ENCODE measurements at regions not wholly inside any gene's neighbourhood (a gene's known extent, or its start where the extent isn't known, plus 50 kb on each side); places are given as distances from the start of the nearest gene placed in this dataset.
"Not testable (repeated sequence)": the region's sequence is repeated elsewhere in the genome, so short reads cannot be mapped to it uniquely, and the experiment has no call there.

DNA sequence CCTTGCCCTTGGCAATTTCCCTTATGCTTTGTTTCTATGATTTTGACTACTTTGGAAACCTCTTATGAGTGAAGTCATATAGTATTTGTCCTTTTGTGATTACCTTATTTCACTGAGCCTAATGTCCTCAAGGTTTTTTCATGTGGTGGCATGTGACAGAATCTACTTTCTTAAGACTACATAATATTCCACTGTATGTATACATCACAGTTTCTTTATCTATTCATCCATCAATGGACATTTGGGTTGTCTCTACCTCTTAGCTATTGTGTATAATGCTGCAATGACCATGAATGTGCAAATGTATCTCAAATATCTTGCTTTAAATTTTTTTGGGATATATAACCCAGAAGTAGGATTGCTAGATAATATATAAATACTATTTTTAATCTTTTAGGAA, 96.4 kb upstream of the ALDH1A1 start:
- H3K4me3 ChIP-seq (ENCODE audit: low read depth, low read length), result no peak overlapping the region
- TF ChIP-seq, protein P1, sequence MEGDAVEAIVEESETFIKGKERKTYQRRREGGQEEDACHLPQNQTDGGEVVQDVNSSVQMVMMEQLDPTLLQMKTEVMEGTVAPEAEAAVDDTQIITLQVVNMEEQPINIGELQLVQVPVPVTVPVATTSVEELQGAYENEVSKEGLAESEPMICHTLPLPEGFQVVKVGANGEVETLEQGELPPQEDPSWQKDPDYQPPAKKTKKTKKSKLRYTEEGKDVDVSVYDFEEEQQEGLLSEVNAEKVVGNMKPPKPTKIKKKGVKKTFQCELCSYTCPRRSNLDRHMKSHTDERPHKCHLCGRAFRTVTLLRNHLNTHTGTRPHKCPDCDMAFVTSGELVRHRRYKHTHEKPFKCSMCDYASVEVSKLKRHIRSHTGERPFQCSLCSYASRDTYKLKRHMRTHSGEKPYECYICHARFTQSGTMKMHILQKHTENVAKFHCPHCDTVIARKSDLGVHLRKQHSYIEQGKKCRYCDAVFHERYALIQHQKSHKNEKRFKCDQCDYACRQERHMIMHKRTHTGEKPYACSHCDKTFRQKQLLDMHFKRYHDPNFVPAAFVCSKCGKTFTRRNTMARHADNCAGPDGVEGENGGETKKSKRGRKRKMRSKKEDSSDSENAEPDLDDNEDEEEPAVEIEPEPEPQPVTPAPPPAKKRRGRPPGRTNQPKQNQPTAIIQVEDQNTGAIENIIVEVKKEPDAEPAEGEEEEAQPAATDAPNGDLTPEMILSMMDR (IDR thresholded peaks at IDR 0.05; ENCODE audit: insufficient read depth, low read length), result no peak
- no peak for DNase-seq (ENCODE audit: low read depth)

DNA sequence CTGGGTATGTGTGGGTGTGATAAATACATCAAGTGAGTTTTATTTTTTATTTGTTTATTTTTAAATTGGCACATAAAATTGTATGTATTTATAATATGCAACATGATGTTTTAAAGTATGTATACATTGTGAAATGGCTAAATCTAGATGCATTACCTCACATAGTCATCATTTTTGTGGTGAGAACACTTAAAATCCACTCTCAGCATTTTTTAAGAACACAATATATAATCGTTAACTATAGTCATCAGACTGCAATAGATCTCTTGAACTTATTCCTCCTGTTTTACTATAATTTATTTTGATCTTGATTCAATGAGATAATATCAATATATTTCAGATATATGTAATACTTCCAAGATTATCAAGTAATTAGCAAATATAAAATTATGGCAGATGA, 93.9 kb upstream of the ALDH1A1 start:
- DNase-seq (ENCODE audit: low read depth), result no peak
- TF ChIP-seq, protein P1 (IDR thresholded peaks at IDR 0.05; ENCODE audit: insufficient read depth, low read length), result no peak
- H3K4me3 ChIP-seq (ENCODE audit: low read depth, low read length), result no peak overlapping the region

DNA sequence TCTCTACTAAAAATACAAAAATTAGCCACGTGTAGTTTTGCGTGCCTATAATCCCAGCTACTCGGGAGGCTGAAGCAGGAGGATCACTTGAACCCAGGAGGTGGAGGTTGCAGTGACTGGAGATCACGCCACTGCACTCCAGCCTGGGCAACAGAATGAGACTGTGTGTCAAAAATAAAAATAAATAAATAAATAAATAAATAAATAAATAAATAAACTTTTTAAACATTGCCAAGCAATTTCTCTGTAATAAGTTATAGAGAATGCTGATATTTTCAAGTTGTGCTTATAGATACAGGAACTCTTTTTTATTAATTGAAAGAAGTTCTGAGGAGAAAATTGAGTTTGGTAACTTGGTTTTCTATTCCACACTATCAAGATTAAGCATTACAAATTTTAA, 91.9 kb upstream of the ALDH1A1 start:
- not testable (repeated sequence) for H3K4me3 ChIP-seq (ENCODE audit: low read depth, low read length); DNase-seq (ENCODE audit: low read depth)

DNA sequence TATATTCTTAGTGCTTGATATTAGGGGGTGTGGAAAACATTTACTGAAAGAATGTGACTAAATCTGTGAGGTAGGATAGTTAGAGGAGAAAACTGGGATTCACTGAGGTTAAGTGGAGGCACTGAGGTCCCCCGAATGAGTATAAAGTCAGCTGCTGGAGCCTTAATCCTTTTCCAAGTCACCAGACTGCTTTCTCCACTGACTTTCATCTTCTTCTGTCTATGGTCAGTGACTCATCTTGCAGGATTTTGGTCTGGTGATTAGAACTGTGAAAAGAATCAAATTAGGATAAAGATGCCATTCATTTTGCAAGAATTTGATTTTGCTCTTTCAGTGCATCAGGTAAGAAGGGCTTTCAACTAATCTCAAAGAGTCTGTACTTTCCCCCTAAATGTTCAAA, 89.3 kb upstream of the ALDH1A1 start:
- H3K4me3 ChIP-seq (ENCODE audit: low read depth, low read length), result no peak overlapping the region
- DNase-seq (ENCODE audit: low read depth), result peak; percentile 16
- TF ChIP-seq, protein P1 (IDR thresholded peaks at IDR 0.05; ENCODE audit: insufficient read depth, low read length), result no peak

DNA sequence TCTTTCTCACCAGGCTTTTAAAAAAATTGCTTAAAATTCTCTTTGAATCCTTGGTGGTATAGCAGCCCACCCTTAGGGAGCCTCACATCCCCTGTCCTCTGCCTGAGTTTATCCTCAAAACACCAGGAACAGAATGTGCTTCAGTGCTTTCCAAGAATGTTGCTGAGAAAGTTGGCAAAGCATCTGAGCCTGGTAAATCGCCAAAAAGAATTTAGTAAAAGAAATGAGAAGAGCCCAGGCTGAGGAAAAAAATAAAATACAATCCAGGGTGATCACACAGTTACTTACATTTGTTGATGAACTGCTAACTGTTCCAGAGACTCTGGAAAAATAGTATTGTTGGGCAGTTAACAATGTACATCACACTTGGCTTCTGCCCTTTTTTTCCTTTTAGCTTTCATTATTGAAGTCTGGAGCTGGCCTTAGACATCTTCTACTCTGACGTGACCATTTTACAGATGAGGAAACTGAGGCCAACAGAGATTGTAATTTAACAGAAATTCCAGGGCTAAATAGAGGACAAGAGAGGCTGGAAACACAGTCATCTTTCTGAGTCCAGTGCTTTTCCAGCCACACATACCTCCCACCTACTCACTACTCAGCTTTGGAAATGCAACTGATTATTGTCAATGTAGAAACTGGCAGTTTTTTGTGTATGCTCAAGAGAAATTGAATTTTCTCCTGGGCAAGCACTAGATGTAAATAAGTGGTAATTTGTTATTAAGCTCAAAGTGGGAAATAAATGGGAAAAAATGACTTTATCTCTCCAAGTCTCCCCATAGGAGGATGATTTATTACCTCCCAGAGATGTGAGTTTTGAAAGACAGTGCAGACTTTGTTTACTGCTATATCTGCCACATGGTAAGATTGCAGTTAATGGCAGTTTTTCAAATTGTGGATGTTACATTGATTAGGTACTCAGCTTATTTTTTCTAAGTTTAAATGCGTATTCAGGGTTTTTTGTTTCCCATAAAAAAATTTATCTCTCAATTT, 86.7 kb upstream of the ALDH1A1 start:
- H3K4me3 ChIP-seq (ENCODE audit: low read depth, low read length), result no peak overlapping the region
- peak; percentile 81 for DNase-seq (ENCODE audit: low read depth)
- TF ChIP-seq, protein P1 (IDR thresholded peaks at IDR 0.05; ENCODE audit: insufficient read depth, low read length), result no peak

DNA sequence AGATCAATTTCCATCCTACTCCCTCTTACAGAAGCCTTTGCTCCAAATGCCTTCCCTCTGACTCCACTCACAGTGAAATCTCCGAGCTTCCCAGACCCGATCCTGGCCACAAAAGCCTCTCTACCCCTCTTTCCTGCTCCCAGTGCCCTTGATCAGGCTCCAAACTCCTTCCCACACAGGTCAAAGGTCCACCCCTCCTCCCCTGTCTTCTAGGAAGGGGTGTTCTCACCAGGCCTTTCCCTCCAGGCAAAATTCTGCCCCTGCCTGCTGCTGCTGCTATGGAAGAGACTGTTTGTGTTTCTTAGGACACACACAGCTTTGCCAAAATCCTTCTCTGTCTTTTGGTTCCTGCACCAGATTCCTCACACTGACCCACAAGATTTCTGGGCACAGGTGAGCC, 85.8 kb upstream of the ALDH1A1 start:
- H3K4me3 ChIP-seq (ENCODE audit: low read depth, low read length), result no peak overlapping the region
- DNase-seq (ENCODE audit: low read depth), result peak; percentile 66
- TF ChIP-seq, protein P1 (IDR thresholded peaks at IDR 0.05; ENCODE audit: insufficient read depth, low read length), result no peak

DNA sequence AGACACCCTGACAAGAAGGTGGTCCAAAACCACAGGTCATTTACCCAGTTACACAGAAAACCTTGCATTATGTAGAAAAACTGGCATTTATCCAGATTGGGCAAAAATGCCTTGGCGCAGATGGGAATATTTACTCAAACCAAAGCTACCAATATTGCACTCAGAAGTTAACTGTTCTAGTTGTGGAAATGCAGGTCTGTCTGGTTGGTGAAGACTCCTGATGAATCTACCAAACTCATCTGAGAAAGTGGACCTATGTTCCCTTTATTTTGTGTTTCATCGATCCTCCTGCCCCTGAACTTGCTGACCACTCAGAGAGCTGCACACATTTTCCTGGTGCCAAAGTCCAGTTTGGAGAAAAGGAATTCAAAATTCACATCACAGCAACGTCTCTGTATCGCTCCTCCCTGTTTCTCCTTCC, 85.2 kb upstream of the ALDH1A1 start:
- no peak for DNase-seq (ENCODE audit: low read depth)
- no peak overlapping the region for H3K4me3 ChIP-seq (ENCODE audit: low read depth, low read length)
- TF ChIP-seq, protein P1 (IDR thresholded peaks at IDR 0.05; ENCODE audit: insufficient read depth, low read length), result no peak

Data from fibroblast of the aortic adventitia (primary cell).